ENCODE measurements at regions not wholly inside any gene's neighbourhood (a gene's known extent, or its start where the extent isn't known, plus 50 kb on each side); places are given as distances from the start of the nearest gene placed in this dataset.
"Not testable (repeated sequence)": the region's sequence is repeated elsewhere in the genome, so short reads cannot be mapped to it uniquely, and the experiment has no call there.

DNA sequence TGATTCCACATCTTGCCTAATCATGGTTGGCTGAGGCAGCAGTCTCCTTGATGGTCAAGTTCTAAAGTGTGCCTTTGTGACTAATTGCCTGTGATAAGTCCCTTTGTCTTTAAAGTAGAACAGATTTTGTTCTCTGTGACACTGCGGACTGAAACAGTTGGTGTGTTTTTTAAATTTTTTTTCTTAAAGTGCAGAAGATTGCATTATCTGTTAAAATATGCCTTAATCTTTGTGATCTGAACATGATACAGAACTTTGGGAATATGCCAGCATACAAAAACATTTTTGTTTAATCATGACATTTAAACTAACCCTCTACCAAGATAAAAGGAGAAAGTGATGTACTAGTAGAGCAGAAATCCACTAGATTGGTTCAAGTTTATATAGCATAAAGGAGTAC is 1260.6 kb upstream of the ADGRL2 start:
- no peak for DNase-seq (ENCODE audit: low read depth, low spot score)

- not testable (repeated sequence) for DNase-seq (ENCODE audit: low read depth, low spot score)
These were observed 1261.4 kb upstream of the ADGRL2 start for GRCh38 chr1:80539298-80539697.

DNA sequence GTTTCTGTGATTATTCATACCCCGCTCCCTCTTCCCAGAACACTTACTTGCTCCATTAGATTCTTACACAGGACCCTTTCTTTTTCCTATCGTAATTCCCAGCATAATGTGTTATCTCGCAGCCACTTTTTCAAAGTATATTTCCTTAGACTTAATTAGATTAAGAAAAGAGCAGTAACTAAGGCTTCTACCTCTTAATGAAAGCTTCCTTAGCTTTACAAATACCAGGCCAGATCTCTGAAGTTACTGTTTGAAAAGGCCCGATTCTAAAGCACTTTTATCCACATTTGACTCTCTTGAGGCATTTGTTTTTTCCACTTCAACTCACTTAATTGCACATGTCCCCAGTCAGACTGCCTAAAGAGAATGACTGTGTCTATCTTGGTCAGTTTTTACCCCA is 1264.3 kb upstream of the ADGRL2 start:
- DNase-seq (ENCODE audit: low read depth, low spot score), result no peak

- no peak for DNase-seq (ENCODE audit: low read depth, low spot score)
These were observed 1265.3 kb upstream of the ADGRL2 start for GRCh38 chr1:80535466-80535865.

DNA sequence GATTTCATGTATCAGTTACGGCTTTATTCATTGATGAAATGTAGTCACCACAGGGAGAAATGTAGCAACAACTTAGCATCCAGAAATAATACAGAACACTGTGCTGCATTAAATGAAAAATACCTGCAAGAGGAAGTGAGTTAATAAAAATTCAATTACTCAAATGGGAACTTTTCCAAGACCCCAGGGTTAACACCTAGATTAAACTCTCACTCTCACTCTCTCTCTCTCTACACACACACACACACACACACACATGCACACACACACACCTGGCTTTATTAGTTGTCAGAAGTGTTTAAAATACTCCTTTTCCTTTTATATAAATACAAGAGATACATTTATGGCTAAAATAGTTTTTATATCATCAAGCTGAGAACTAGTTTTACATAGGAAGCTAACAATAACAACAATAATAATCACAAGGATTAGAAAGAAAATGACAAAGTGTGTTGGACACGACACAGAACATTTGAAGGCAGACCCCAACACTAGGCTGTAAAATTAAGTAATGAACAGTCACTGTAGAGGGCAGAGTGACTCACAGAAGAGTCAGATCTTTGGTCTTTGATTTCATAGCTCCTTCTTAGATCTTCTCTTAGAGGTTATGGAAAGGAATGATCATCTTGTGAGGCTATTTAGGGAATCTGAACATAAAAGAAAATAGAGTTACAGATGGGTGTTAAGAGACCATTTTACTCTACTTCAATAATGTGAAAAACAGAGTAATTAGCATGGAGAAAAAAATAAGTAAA is 1266.0 kb upstream of the ADGRL2 start:
- no peak for DNase-seq (ENCODE audit: low read depth, low spot score)

GRCh38 chr1:80533775-80534334 is 1266.9 kb upstream of the ADGRL2 start:
- no peak for DNase-seq (ENCODE audit: low read depth, low spot score)

- DNase-seq (ENCODE audit: low read depth, low spot score), result no peak
These were observed 1267.6 kb upstream of the ADGRL2 start for GRCh38 chr1:80533093-80533492.

DNA sequence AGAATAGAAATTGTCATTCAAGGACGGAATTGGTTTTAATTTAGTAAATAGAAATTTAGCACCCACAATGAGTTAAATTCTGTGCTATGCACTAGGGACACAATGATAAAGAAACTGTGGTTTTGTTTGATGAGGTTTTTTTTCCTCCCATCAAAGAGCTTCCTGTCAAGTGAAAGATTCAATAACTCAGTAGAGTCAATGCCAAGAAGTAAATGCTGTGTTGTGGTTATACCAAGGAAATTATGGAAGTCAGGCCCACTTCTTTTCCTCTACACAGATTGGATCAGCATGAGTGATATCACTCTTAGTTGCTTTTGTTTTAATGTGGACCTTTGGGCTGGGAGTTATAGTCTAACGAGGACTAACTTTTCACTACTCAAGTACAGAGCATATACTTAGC is 1269.6 kb upstream of the ADGRL2 start:
- no peak for DNase-seq (ENCODE audit: low read depth, low spot score)

DNA sequence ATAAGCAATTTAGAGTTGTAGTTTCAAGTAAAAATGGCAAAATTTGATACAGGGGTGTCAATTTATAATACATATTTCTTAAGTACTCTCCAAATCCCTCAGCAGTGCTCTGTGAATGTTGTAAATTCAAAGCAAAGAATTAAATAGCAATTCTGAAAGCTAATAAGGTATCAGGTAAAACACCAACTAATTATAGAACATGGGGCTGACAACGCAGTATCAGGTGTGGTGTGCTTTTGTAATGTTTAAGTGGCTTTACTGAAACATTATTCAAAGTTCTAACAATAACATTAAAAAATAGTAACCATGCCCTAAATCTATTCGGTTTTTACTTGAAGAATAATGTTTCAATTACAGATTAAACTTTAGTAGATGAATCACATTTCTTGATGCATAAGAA is 1271.2 kb upstream of the ADGRL2 start:
- DNase-seq (ENCODE audit: low read depth, low spot score), result no peak

- DNase-seq (ENCODE audit: low read depth, low spot score), result no peak
These were observed 1276.9 kb upstream of the ADGRL2 start for GRCh38 chr1:80523861-80524260.

DNA sequence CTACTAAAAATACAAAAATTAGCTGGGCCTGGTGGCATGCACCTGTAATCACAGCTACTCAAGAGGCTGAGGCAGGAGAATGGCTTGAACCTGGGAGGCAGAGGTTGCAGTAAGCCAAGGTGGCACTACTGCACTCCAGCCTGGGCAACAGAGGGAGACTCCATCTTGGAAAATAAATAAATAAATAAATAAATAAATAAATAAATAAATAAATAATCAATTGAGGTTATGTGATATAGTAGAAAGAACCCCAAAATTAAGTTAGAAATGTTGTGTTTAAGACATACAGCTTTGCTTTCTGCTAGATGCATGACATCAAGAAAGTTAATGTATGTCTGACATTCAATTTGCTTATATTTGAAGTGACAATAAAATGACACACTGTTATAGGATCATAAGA is 1277.7 kb upstream of the ADGRL2 start:
- not testable (repeated sequence) for DNase-seq (ENCODE audit: low read depth, low spot score)

DNA sequence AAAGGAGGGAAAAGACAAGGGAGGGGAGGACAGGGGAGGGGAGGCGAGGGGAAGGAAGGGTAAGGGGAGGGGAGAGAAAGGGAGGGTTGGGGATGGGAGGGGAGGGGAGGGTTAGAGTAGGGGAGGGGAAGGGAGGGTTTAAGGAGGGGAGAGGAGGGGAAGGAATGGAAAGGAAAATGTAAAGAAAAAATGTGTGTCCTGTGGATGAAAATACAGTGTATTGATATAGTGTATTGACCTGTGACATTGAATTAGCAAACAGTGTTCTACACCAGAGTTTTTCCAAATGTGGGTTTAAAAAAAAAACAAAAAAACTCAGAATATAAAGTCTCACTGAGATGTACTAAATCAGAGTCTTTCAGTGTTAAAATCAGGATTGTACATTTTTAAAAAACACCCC is 1279.8 kb upstream of the ADGRL2 start:
- no peak for DNase-seq (ENCODE audit: low read depth, low spot score)

DNA sequence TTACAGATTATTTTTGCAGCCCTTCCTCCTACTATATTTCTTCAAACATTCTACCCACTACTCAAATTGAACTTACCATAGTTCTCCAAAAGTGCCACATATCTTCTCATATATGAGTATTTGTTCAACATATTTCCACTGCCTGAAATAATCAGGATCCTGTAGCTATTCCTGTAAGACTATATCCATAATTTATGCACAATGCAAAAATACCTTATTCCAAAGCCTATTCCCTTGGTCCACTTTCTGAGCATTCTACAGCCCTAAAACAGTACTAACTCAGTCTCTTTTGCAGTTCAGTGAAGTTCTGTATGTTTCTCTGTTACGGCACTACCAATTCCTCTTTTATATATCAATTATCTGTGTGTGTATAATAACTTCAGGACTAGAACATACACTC is 1283.7 kb upstream of the ADGRL2 start:
- no peak for DNase-seq (ENCODE audit: low read depth, low spot score)

DNA sequence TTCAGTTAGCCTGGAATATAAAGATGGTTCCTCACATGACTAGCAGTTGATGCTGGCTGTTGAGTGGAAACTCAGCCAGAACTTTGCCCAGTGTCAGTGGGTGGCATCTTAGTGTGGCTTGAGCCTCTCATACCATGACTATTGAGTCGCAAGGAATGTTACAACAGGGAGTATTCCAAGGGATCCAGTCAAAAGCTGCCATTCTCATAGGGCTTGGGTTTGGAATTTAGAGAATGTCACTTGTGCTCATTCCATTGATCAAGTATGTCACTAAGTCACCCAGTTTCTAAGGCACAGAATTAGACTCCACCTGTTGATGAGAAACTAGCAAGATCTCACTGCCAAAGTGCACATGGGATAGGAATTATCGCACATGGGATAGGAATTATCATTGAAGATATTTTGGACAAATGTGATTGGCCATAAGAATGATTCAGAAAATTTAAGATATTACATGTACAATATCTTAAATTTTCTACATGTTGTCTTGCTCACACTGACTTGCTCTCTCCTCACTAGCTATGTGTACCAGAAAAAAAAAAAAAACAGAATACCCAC is 1290.7 kb upstream of the ADGRL2 start:
- DNase-seq (ENCODE audit: low read depth, low spot score), result no peak

DNA sequence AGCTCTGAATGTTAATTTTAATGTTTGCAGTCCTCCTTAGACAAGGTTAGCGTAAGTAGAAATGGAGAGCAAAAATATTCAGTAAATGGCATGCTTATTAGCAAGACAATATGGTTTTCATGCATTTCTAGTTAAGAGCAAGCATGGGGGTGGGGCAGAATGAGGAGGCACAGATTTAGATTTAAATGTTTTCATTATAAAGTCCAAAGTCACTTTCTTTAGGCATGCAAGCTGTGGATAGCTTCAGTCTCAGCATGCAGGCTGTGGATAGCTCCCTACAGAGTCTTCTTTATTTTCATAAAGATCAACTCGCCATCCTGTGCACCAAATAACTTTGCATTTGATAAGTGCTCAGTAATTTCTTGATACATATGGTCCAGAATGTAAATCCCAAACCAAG is 1294.5 kb upstream of the ADGRL2 start:
- DNase-seq (ENCODE audit: low read depth, low spot score), result no peak

- DNase-seq (ENCODE audit: low read depth, low spot score), result no peak
These were observed 1302.1 kb upstream of the ADGRL2 start for GRCh38 chr1:80498673-80499072.

- no peak for DNase-seq (ENCODE audit: low read depth, low spot score)
These were observed 1304.9 kb upstream of the ADGRL2 start for GRCh38 chr1:80495806-80496205.

DNA sequence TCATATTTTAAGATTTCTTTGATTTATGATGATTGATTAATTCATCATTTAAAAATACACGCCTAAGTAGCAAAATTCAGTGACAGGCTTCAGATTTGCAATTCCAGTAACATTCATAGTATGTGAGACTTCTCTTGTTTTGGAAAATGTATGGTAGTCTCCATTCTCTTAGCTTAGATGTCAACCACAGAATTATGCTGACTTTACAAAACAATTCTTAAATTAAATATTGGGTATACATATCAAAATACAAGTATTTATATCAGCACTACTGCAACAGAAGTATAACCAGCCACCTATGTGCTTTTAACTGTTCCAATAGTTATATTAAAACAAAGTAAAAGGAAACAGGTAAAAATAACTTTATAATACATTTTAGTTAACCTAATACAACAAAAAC is 1328.6 kb upstream of the ADGRL2 start:
- DNase-seq (ENCODE audit: low read depth, low spot score), result no peak

- no peak for DNase-seq (ENCODE audit: low read depth, low spot score)
These were observed 1332.4 kb upstream of the ADGRL2 start for GRCh38 chr1:80468356-80468755.

GRCh38 chr1:80462006-80462405 is 1338.7 kb upstream of the ADGRL2 start:
- DNase-seq (ENCODE audit: low read depth, low spot score), result no peak

GRCh38 chr1:80457409-80457808 is 1343.3 kb upstream of the ADGRL2 start:
- no peak for DNase-seq (ENCODE audit: low read depth, low spot score)

DNA sequence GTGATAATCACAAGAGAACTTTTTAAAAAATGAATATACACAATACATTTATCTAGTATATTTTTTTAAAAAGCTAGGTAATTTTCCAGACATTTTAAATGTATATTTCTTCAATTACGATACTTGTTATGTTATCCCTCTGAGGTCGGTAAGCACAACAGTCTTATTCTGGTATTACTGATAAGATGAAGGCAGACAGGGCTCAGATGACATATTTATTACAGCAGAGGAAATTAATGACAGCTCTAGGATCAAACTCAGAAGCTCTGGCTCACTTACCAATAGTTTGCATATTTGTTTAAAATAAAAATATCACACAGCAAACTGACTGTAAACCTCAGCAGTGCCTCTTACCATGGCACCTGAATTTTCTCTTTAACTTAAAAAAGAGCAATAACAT is 1347.0 kb upstream of the ADGRL2 start:
- no peak for DNase-seq (ENCODE audit: low read depth, low spot score)

DNA sequence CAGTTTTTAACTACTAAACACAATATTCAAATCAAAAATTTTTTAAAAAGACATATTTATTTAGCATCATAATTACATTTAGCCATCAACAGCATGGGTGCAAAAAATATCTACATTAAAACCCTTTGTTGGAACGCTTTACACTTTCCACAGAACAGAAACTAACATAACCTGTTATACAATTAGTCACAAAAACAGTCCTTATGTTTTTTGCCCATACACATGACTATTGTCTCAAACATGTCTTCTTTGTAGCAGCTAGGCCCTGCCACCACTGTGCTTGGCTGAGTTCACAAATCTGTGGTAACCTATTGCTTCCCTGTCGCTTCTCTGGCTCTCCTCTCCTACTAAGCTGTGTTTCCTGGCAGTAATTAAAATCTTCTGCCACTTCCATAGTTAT is 1350.0 kb upstream of the ADGRL2 start:
- no peak for DNase-seq (ENCODE audit: low read depth, low spot score)

All from brain pericyte (primary cell).